Immature natural killer cell (primary cell): ENCODE measurements at regions not wholly inside any gene's neighbourhood (a gene's known extent, or its start where the extent isn't known, plus 50 kb on each side); places are given as distances from the start of the nearest gene placed in this dataset.
"Not testable (repeated sequence)": the region's sequence is repeated elsewhere in the genome, so short reads cannot be mapped to it uniquely, and the experiment has no call there.

Source experiments
- DNase-seq, 3 donors: peaks; one replicate each; pipeline ENCODE4 v3.0.0; 2022; ENCODE audit warnings: mixed read lengths in 1 of 3
- H3K27ac Mint-ChIP-seq, 6 donors: one replicate each; pipeline ENCODE4 v1.8.0; 2020; ENCODE audit warnings: mixed read lengths in 6 of 6, mild to moderate bottlenecking in 5 of 6, inconsistent platforms in 4 of 6, moderate library complexity in 3 of 6
- H3K27me3 Mint-ChIP-seq, 3 donors: one replicate each; pipeline ENCODE4 v1.8.0; 2020 to 2021; ENCODE audit warnings: low read depth in 3 of 3, mild to moderate bottlenecking in 3 of 3, mixed read lengths in 3 of 3, moderate library complexity in 3 of 3, inconsistent platforms in 1 of 3
- H3K36me3 Mint-ChIP-seq, 3 donors: one replicate each; pipeline ENCODE4 v1.8.0; 2020; ENCODE audit warnings: mixed read lengths in 3 of 3, inconsistent platforms in 2 of 3, mild to moderate bottlenecking in 2 of 3
- H3K4me1 Mint-ChIP-seq, 2 donors: one replicate each; pipeline ENCODE4 v1.8.0; 2020; ENCODE audit warnings: inconsistent platforms in 2 of 2, mild to moderate bottlenecking in 2 of 2, mixed read lengths in 2 of 2, moderate library complexity in 1 of 2
- H3K4me3 Mint-ChIP-seq, 5 donors: one replicate each; pipeline ENCODE4 v1.8.0; 2020; ENCODE audit warnings: mild to moderate bottlenecking in 5 of 5, mixed read lengths in 5 of 5, inconsistent platforms in 3 of 5, moderate library complexity in 3 of 5
- H3K9me3 Mint-ChIP-seq, 6 donors: one replicate each; pipeline ENCODE4 v1.8.0; 2020; ENCODE audit warnings: mild to moderate bottlenecking in 6 of 6, mixed read lengths in 6 of 6, inconsistent platforms in 4 of 6, moderate library complexity in 3 of 6

GRCh38 chr5:97563050-97563657, 380.1 kb upstream of the RIOK2 start:
- Mint-ChIP-seq H3K27me3 (peaks cover 0 to 4% (median 2%) of the 10 kb centered on the region in 3 donors), H3K9me3 (peaks cover 0 to 16% (median 4%) of the 10 kb centered on the region in 6 donors), H3K4me3 (no peak overlapping the region), H3K4me1 (no peaks in the 10 kb centered on the region), H3K36me3 (peaks cover 0 to 3% (median 0%) of the 10 kb centered on the region in 3 donors), H3K27ac (no peak overlapping the region)
- DNase-seq: no peak

- H3K4me1 Mint-ChIP-seq: no peaks in the 10 kb centered on the region
- DNase-seq: no peak
- H3K36me3 Mint-ChIP-seq: peaks cover 0 to 5% (median 3%) of the 10 kb centered on the region in 3 donors
- no peak overlapping the region for H3K4me3 Mint-ChIP-seq
- no peak overlapping the region for H3K27ac Mint-ChIP-seq
- peaks cover 0 to 4% (median 2%) of the 10 kb centered on the region in 3 donors for H3K27me3 Mint-ChIP-seq
- H3K9me3 Mint-ChIP-seq: peaks cover 9 to 28% (median 11%) of the 10 kb centered on the region in 6 donors
Measured at GRCh38 chr5:97568382-97568781, 385.3 kb upstream of the RIOK2 start.

DNA sequence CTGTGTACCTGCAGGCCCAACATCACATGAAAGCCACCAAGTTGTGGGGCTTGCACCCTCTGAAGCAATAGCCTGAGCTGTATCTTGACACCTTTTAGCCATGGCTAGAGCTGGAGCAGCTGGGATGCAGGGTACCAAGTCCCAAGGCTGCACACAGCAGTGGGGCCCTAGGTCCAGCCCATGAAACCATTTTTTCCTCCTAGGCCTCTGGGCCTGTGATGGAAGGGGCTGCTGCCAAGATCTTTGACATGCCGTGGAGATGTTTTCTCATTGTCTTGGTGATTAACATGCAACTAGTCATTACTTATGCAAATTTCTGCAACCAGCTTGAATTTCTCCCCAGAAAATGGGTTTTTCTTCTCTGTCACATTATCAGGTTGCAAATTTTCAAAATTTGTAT, 387.2 kb upstream of the RIOK2 start:
- Mint-ChIP-seq H3K36me3 (peaks cover 0 to 5% (median 3%) of the 10 kb centered on the region in 3 donors), H3K27me3 (peaks cover 0 to 4% (median 0%) of the 10 kb centered on the region in 3 donors), H3K27ac (no peak overlapping the region), H3K4me3 (no peak overlapping the region), H3K4me1 (no peaks in the 10 kb centered on the region), H3K9me3 (peaks cover 7 to 28% (median 10%) of the 10 kb centered on the region in 6 donors)
- DNase-seq: no peak

GRCh38 chr5:97575322-97575721, 392.3 kb upstream of the RIOK2 start:
- Mint-ChIP-seq H3K4me1 (no peaks in the 10 kb centered on the region), H3K4me3 (no peak overlapping the region), H3K27me3 (peaks cover 0 to 2% (median 0%) of the 10 kb centered on the region in 3 donors), H3K9me3 (peaks cover 2 to 18% (median 9%) of the 10 kb centered on the region in 6 donors), H3K36me3 (peaks cover 0 to 5% (median 0%) of the 10 kb centered on the region in 3 donors), H3K27ac (no peak overlapping the region)
- DNase-seq: no peak

GRCh38 chr5:97576956-97577355, 393.9 kb upstream of the RIOK2 start:
- Mint-ChIP-seq H3K27me3 (no peaks in the 10 kb centered on the region), H3K36me3 (no peaks in the 10 kb centered on the region), H3K4me1 (no peaks in the 10 kb centered on the region), H3K9me3 (peaks cover 0 to 8% (median 1%) of the 10 kb centered on the region in 6 donors), H3K27ac (no peak overlapping the region), H3K4me3 (no peak overlapping the region)
- no peak for DNase-seq

DNA sequence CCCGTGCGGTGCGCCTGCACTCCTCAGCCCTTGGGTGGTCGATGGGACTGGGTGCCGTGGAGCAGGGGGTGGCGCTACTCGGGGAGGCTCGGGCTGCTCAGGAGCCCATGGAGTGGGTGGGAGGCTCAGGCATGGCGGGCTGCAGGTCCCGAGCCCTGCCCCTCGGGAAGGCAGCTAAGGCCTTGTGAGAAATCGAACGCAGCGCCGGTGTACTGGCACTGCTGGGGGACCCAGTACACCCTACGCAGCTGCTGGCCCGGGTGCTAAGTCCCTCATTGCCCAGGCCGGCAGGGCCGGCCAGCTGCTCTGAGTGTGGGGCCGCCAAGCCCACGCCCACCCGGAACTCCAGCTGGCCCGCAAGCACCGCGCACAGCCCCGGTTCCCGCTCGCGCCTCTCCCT, 396.9 kb upstream of the RIOK2 start:
- H3K27ac Mint-ChIP-seq, H3K4me1 Mint-ChIP-seq, H3K27me3 Mint-ChIP-seq, H3K9me3 Mint-ChIP-seq, H3K4me3 Mint-ChIP-seq, DNase-seq, H3K36me3 Mint-ChIP-seq: not testable (repeated sequence)

DNA sequence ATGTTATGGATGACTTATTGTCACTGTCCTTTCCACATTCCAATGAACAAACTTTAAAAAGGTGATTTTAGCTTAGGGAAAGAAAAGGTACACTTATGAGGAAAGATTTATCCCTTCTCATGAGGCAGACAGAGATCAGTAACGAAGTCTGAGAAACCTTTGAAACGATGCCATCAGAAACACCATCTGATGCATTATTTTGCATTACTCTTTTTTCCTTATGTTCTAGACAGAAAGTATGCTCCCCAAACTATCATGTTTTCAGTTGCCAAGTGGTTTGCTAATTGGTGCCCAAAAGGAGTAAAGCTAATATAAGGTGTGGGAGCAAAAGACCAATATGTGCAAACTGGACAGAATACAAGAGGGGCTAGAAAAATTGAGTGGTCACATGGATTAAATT, 397.7 kb upstream of the RIOK2 start:
- Mint-ChIP-seq H3K4me1 (no peaks in the 10 kb centered on the region), H3K9me3 (peaks cover 0 to 5% (median 0%) of the 10 kb centered on the region in 6 donors), H3K4me3 (no peak overlapping the region), H3K36me3 (no peaks in the 10 kb centered on the region), H3K27me3 (no peaks in the 10 kb centered on the region), H3K27ac (no peak overlapping the region)
- no peak for DNase-seq

DNA sequence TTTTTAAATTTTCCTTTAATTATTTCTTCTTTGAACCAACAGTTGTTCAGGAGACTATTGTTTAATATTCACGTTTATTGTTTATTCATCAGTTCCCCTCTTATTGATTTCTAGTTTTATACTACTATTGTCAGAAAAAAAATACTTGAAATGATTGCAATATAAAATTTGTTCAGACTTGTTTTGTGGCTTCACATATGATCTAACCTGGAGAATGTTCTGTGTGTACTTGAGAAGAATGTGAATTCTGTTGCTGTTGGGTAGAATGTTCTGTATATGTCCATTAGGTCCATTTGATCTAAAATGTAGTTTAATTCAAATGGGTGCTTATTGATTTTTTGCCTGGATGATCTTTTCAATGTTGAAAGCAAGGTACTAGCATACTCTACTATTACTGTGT, 408.7 kb upstream of the RIOK2 start:
- Mint-ChIP-seq H3K27me3 (peaks cover 1 to 8% (median 2%) of the 10 kb centered on the region in 3 donors), H3K4me3 (no peak overlapping the region), H3K9me3 (peaks cover 5 to 22% (median 11%) of the 10 kb centered on the region in 6 donors), H3K36me3 (no peaks in the 10 kb centered on the region), H3K4me1 (no peaks in the 10 kb centered on the region), H3K27ac (no peak overlapping the region)
- DNase-seq: no peak

DNA sequence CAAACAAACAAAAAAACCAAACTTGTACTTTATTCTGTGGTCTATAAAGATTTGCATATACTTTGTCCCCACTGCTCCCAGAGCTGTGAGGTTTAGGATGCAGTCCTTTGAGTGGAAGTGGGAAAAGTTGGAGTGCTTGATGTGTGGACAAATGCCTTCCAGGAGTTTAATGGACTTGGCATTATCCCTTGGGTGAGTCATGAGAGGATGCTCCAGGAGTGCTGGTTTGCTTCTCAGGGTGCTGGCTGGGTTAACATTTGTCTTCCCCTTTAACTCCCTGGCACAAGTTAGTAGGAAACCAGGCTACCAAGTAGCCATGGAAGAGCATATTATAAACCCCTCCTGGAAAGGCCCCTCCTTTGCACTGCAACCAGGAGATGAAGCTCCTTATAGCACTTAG, 417.4 kb upstream of the RIOK2 start:
- no peak for DNase-seq
- peaks cover 0 to 8% (median 4%) of the 10 kb centered on the region in 3 donors for H3K36me3 Mint-ChIP-seq
- H3K27me3 Mint-ChIP-seq: peaks cover 0 to 3% (median 3%) of the 10 kb centered on the region in 3 donors
- H3K27ac Mint-ChIP-seq: no peak overlapping the region
- no peaks in the 10 kb centered on the region for H3K4me1 Mint-ChIP-seq
- H3K4me3 Mint-ChIP-seq: no peak overlapping the region
- peaks cover 25 to 49% (median 32%) of the 10 kb centered on the region in 6 donors for H3K9me3 Mint-ChIP-seq

DNA sequence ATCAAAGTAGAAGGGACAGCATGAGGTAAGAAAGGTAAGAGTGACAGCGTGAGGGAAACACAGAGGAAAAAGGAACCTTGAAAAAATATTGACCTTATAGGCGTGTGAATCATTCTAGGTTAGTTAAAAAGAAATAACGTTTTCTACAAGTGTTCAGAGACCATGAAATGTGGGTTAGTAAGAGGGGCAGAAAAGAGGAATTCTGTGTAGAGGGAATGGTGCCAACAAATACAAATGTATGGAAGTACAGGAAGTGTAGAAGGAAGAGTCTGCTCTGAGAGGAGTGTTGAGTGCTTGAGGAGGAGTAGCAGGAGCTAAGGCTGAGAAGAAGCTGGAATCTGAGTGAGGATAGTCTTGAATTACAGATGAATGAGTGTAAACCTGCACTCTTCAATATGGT, 418.6 kb upstream of the RIOK2 start:
- Mint-ChIP-seq H3K27ac (no peak overlapping the region), H3K4me3 (no peak overlapping the region), H3K9me3 (peaks cover 17 to 38% (median 29%) of the 10 kb centered on the region in 6 donors), H3K36me3 (peaks cover 0 to 8% (median 4%) of the 10 kb centered on the region in 3 donors), H3K27me3 (peaks cover 0 to 3% (median 0%) of the 10 kb centered on the region in 3 donors), H3K4me1 (no peaks in the 10 kb centered on the region)
- no peak for DNase-seq

DNA sequence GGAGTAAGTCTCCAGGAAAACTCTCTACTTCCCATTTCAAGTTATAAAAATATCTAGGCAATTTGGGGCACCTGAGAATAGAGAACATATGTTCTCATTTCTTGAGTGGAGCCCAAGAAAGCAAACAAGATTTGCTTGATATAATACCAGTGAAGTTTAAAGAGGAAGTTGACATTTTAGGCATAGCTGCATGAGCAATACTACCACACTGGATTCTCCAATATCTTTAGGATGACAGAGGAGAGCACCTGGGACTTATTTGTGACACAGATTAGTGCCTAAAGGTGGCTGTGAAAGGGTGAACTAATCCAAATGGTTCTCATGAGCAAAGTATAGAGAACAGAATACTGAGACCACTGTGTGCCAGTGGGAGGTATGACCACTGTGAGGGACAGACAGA, 423.5 kb upstream of the RIOK2 start:
- Mint-ChIP-seq H3K36me3 (no peaks in the 10 kb centered on the region), H3K27me3 (peaks cover 0 to 3% (median 1%) of the 10 kb centered on the region in 3 donors), H3K27ac (no peak overlapping the region), H3K4me3 (no peak overlapping the region), H3K9me3 (peaks cover 2 to 17% (median 3%) of the 10 kb centered on the region in 6 donors), H3K4me1 (no peaks in the 10 kb centered on the region)
- no peak for DNase-seq

- DNase-seq: no peak
- Mint-ChIP-seq H3K27ac (no peak overlapping the region), H3K27me3 (peaks cover 0 to 3% (median 1%) of the 10 kb centered on the region in 3 donors), H3K4me3 (no peak overlapping the region), H3K36me3 (no peaks in the 10 kb centered on the region), H3K9me3 (peaks cover 0 to 7% (median 2%) of the 10 kb centered on the region in 6 donors), H3K4me1 (no peaks in the 10 kb centered on the region)
Measured at GRCh38 chr5:97608501-97608900, 425.5 kb upstream of the RIOK2 start.

DNA sequence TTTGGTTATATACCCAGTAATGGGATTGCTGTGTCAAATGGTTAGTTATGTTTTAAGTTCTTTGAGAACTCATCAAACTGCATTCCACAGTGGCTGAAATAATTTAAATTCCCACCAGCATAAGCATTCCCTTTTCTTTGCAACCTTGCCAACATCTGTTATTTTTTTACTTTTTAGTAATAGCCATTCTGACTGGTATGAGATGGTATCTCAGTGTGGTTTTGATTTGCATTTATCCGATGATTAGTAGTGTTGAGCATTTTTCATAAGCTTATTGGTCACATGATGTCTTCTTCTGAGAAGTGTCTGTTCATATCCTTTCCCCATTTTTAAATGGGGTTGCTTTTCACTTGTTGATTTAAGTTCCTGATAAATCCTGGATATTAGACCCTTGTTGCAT, 435.7 kb upstream of the RIOK2 start:
- Mint-ChIP-seq H3K27ac (no peak overlapping the region), H3K9me3 (peaks cover 0 to 25% (median under 1%) of the 10 kb centered on the region in 6 donors), H3K36me3 (no peaks in the 10 kb centered on the region), H3K27me3 (peaks cover 0 to 6% (median 0%) of the 10 kb centered on the region in 3 donors), H3K4me1 (no peaks in the 10 kb centered on the region), H3K4me3 (no peak overlapping the region)
- DNase-seq: no peak

GRCh38 chr5:97623441-97623840, 440.4 kb upstream of the RIOK2 start:
- Mint-ChIP-seq H3K27ac (no peak overlapping the region), H3K9me3 (peaks cover 0 to 30% (median 2%) of the 10 kb centered on the region in 6 donors), H3K4me3 (no peak overlapping the region), H3K4me1 (no peaks in the 10 kb centered on the region), H3K27me3 (peaks cover 0 to 4% (median 0%) of the 10 kb centered on the region in 3 donors), H3K36me3 (no peaks in the 10 kb centered on the region)
- no peak for DNase-seq

DNA sequence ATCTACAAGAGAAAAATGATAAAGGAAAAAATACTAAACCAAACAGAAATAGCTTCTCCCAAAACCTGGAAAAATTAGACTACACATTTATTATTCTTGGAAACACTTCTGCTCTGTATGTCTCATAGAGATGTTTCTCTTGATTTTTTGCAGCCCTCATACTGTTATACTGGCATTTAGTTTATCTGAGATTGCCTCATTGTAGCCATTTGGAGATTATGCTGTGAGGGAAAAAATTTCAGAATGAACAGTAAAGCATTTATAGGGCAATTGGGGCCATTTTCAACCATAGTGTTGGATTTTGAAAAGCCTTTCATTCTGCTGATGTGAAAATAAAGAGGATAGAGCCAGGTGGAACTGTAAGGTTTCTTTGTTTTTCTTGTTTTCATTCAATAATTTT, 441.8 kb upstream of the RIOK2 start:
- Mint-ChIP-seq H3K27ac (no peak overlapping the region), H3K36me3 (no peaks in the 10 kb centered on the region), H3K9me3 (peaks cover 0 to 32% (median 2%) of the 10 kb centered on the region in 6 donors), H3K4me3 (no peak overlapping the region), H3K4me1 (no peaks in the 10 kb centered on the region), H3K27me3 (peaks cover 0 to 2% (median 0%) of the 10 kb centered on the region in 3 donors)
- DNase-seq: no peak
